DOHH2 (cell line): ENCODE measurements at regions not wholly inside any gene's neighbourhood (a gene's known extent, or its start where the extent isn't known, plus 50 kb on each side); places are given as distances from the start of the nearest gene placed in this dataset.

Source experiments
- EZH2phosphoT487 ChIP-seq: fragments of 200-600 bp; sonication (generic); IDR thresholded peaks from 2 replicates; pipeline ENCODE4 v1.6.1; 2017; ENCODE audit warnings: borderline replicate concordance, mild to moderate bottlenecking, antibody characterized with exemption, low read length, moderate library complexity, mixed read lengths
- TF ChIP-seq, protein P1 (sequence below): fragments of 200-600 bp; sonication (generic); IDR thresholded peaks from one replicate; pipeline ENCODE4 v1.5.1; 2014; ENCODE audit warnings: antibody characterized with exemption, mild to moderate bottlenecking, low read depth, low read length; ENCODE audit not compliant: poor library complexity, severe bottlenecking

DNA sequence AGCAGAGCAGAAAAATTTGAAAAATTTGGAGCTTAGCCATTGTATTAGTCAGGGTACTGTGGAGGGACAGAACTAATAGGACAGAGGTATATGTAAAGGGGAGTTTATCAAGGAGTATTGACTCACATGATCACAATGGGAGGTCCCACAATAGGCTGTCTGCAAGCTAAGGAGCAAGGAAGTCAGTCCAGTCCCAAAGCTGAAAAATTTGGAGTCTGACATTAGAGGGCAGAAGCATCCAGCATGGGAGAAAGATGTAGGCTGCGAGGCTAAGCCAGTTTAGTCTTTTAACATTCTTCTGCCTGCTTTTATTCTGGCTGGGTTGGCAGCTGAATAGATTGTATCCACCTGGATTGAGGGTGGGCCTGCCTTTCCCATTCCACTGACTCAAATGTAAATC, 82.0 kb downstream of the SMPDL3A start:
- no peak for TF ChIP-seq EZH2phosphoT487
- TF ChIP-seq, protein P1, sequence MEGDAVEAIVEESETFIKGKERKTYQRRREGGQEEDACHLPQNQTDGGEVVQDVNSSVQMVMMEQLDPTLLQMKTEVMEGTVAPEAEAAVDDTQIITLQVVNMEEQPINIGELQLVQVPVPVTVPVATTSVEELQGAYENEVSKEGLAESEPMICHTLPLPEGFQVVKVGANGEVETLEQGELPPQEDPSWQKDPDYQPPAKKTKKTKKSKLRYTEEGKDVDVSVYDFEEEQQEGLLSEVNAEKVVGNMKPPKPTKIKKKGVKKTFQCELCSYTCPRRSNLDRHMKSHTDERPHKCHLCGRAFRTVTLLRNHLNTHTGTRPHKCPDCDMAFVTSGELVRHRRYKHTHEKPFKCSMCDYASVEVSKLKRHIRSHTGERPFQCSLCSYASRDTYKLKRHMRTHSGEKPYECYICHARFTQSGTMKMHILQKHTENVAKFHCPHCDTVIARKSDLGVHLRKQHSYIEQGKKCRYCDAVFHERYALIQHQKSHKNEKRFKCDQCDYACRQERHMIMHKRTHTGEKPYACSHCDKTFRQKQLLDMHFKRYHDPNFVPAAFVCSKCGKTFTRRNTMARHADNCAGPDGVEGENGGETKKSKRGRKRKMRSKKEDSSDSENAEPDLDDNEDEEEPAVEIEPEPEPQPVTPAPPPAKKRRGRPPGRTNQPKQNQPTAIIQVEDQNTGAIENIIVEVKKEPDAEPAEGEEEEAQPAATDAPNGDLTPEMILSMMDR, result no peak
